ENCODE measurements at regions not wholly inside any gene's neighbourhood (a gene's known extent, or its start where the extent isn't known, plus 50 kb on each side); places are given as distances from the start of the nearest gene placed in this dataset.

DNA sequence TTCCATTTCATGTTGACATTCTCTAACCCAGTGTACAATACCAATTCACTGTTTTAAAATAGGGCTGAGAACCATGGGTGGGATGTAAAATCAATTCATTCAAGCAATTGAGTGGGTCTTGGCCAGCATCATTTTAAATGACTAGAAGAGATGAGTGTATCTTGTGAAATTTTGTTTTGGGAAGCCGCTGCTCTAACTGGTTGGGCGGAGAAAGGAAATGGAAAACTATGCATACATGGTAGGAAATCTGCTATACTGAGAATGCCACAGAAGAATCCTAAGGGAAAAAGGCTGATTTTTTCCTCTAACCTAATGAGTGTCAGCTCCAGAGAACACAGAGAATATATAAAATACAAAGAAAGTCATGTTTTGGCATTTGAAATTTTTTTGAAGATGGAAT, 54.8 kb upstream of the DCLK2 start:
- TF ChIP-seq, protein P1, sequence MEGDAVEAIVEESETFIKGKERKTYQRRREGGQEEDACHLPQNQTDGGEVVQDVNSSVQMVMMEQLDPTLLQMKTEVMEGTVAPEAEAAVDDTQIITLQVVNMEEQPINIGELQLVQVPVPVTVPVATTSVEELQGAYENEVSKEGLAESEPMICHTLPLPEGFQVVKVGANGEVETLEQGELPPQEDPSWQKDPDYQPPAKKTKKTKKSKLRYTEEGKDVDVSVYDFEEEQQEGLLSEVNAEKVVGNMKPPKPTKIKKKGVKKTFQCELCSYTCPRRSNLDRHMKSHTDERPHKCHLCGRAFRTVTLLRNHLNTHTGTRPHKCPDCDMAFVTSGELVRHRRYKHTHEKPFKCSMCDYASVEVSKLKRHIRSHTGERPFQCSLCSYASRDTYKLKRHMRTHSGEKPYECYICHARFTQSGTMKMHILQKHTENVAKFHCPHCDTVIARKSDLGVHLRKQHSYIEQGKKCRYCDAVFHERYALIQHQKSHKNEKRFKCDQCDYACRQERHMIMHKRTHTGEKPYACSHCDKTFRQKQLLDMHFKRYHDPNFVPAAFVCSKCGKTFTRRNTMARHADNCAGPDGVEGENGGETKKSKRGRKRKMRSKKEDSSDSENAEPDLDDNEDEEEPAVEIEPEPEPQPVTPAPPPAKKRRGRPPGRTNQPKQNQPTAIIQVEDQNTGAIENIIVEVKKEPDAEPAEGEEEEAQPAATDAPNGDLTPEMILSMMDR (IDR thresholded peaks at IDR 0.05), result no peak
- no peak for TF ChIP-seq POLR2A (IDR thresholded peaks at IDR 0.05)
